Stimulated activated CD8-positive, alpha-beta memory T cell treated with anti-CD3 and anti-CD28 coated beads, Interleukin-7, amount 100 ng/mL, for 1 hour (primary cell): ENCODE measurements at regions not wholly inside any gene's neighbourhood (a gene's known extent, or its start where the extent isn't known, plus 50 kb on each side); places are given as distances from the start of the nearest gene placed in this dataset.

Experiments
- DNase-seq, 2 donors: peaks; one replicate each; pipeline ENCODE4 v3.0.0-alpha.2; 2020; ENCODE audit warnings: low read depth in 2 of 2

DNA sequence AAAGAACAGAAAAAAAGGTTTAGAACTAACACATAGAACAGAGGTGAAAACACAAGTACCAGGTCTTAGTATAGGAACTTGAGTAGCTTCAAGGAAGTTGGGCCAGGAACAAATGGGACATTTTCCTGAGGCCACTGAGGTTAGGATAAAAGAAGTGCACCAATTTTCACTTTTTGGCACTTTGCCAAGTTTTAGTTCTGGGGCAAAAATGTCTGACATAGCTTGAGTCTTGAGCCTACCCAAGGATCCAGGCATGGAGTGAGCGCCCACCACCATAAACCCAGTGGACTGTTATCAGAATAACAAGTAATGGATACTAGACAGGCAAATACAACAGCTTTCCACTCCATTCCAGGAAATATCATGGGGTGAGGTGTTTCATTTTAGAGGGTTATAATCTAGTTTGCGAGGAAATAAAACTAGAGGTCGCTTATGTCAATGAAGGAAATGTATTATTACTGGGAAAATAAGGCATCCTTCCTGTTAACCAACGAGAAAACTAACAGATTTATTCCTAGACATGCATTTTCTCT is 199.7 kb upstream of the HMGA2 start:
- DNase-seq, result no peak

DNA sequence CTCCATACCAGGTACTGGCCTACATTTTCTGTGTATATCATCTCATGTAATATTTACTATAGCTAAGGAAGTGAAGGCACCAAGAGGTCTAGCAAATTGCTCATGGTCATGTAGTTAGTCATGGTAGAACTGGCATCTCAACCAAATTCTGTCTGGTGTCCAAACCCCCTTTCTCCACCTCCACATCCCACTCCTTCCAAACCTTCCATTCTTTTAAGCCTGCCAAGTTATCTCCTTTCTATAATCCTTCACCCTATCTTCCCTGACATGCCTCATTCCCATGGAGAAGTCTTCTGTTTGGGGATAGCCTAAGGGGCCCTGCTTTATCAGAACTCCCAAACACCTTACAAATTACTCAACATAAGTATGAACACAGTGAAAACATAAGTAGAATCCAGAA is 196.2 kb upstream of the HMGA2 start:
- DNase-seq, result no peak

DNA sequence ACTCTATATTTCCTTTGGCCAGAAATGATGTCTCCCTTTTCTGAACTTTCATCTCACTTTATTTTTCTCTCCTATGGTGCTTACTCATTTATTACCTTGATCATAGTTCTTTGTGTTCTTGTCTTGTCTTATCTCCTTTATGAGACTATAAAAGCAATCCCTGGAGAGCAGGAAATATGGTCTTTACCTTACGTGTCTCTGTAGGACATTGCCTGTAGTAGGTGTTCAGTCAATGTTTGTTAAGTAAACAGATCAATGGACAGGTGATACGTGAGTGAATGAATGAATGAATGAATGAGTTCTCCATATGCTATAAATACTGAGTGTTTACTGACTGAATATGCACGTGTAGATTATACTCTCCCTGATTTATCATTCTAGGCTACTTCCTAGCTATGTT is 193.7 kb upstream of the HMGA2 start:
- no peak for DNase-seq

DNA sequence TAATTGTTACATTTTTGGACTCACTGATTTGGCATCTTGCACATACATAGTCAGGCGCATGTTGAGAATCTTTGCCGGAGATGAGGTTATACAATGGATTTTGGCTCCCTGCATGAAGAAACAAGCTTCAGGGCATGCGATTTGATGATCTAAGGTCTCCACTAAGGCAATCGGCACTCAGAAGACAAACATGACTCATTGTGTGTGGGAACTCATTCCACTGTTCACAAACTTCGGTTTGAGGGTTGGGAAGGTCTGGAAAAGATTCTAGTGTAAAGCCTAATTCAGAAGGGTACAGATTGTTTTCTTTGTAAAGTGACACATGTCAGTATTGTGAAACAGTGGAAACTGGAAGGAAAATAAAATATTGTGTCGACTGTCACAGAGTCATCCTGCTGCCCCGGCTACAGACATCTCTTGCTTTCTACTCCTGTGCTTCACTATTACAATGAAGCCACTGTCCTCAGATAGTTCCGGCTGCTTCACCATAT is 192.6 kb upstream of the HMGA2 start:
- DNase-seq, result no peak

DNA sequence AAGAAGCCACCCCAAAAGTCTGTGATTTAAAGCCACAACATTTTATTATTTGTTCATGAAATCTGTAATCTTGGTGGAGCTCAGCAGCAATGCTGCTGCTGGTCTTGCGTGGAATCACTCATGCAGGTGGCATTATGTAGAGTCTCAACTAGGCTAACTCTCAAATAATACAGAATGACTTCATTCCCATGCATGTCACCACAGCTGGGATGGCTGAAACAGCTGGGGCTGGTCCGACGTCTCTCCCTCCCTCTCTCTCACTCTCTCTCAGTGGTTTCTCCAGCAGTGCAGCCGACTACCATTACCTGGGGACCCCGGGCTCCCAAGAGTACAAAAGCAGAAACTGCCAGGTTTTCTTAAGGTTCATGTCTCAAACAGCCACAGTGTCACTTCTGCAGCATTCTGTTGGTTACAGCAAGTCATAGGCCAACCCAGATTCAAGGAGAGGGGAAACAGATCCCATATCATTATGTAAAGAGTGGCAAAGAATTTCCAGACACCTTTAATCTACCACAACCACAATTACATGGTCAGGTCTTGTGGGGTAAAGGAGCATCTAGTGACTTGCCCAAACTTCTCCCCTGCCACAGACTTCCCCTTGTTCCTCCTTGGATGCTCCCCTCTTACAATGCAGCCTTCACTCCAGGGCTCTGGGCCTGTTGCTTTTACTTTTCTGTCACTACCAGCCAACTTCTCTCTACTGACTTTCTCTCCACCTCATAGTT is 192.0 kb upstream of the HMGA2 start:
- no peak for DNase-seq

DNA sequence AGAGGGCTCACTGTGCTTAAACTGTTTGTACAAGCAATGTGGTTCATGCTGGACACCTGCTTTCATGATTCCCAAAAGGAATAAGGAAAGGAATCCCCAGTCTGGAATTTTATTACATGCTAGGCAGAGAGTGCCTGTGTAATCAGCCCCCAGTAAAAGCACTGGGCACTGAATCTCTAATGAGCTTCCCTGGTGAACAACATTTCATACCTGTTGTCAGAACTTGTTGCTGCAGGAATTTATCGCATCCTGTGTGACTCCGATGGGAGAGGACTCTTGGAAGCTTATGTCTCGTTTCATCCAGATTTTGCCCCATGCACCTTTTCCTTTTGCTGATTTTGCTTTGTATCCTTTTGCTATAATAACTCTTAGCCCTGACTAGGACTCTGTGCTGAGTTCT is 190.2 kb upstream of the HMGA2 start:
- no peak for DNase-seq

DNA sequence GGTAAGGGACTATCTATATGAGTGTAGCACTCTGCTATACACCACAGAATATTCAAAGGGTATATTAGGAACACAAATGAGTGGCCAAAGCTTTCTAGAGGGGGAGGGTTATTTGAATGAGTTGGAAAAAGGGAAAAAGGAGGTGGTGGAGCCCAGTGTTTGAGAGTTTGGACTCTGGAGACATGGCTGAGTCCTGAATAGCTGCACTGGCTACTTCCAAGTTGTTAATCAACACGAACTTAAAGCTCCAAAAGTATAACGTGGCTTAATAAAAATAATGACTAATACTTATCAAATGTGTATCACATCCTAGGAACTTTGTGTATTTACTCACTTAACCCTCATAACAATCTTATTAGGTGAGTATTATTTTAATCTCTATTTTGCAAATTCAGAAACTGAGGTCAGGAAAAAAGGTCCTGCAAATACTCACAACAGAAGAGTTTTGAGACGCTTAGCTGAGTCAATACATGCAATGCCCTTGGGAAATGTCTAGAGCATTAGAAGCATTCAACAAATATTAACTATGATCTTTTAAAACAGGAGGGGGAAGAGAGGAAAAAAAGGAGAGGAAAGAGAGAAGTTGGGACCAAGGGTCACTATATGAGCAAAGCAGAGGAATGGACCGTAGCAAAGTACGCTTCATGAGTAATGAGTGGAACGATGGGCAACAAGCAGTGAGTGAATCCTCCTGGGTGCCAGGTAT is 189.5 kb upstream of the HMGA2 start:
- DNase-seq, result no peak

DNA sequence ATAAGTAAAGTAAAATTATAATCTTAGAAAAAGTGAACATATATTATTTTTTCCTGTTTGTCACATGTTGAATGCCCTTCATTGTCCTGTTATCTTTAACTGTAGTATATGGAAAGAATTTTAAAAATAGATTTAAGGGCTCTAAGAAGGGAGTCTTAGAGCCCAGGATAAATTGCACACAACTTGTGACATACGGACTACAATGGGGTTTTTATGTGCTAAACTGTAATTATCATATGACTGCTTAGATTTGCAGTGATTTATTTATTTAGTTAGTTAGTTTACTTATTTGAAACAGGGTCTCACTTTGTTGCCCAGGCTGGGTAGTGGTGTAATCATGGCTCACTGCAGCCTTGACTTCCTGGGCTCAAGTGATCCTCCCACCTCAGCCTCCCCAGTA is 187.8 kb upstream of the HMGA2 start:
- no peak for DNase-seq

DNA sequence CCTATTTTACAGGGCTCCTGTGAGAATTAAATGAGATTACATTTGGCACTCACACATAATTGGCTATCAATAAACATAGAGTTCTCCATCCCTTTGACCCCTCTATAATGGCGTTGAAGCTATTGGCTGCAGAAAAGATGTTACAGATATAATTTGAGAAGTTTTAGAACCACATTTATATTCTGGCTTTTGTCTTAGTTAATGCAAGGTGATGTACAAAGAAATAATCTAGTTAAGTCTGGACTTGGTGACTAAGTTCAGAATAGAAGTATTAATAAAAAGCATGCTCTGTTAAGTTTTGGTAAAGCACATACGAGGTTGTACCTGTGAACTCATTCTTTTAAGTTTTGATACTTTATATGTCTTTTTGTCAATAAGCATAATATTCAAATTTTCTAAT is 187.1 kb upstream of the HMGA2 start:
- DNase-seq, result no peak

DNA sequence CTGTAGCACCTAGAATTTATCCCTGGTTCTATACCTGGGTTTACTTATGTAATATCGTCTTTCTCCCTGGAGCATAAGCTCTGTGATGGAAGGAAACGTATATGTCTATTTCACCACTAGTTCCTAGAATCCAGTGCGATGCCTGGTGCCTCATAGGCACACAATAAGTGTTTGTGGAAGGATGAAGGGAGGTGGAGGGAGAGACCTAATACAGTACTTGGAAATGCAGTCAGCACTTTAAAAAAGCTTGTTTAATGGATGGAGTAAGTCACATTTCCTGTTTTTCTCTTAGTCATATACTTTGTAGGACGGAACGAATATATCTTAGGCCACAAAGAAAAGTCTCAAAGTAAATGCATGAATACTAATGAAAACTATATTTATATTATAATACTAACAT is 186.5 kb upstream of the HMGA2 start:
- no peak for DNase-seq

DNA sequence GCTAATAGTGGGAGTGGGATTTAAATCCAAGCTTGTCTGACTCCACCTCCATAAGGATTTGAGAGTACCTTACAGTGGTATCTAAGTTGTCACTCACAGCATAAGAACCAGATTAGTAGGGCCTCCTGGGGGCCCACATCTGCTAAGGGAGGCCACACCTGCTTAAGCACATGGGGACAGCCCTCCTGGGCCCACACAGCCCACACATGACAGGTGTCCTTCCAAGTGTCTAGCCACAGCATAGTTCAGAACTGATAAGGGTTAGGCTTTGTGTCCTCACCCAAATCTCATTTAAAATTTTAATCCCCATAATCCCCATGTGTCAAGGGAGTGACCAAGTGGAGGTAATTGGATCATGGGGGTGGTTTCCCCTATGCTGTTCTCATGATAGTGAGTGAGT is 186.0 kb upstream of the HMGA2 start:
- no peak for DNase-seq

DNA sequence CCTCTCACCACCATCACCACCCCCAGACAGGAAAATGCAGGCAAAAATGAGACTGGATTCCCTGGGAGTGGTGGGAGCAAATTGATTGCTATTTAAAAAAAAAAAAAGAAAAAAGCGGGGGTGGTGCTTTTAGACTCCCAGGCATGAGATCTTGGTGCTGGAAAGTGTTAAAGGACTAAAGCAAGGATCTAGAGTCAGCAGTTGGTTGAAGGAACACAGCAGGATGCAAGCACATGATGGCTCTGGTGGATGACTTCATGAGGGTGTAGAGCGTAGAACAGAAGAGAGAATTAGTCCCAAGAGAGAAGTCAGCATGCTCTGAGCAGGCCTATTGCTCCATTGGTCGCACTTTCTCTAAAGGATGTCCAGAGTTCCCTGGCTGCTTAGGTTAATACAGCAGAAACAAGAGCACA is 183.8 kb upstream of the HMGA2 start:
- no peak for DNase-seq

DNA sequence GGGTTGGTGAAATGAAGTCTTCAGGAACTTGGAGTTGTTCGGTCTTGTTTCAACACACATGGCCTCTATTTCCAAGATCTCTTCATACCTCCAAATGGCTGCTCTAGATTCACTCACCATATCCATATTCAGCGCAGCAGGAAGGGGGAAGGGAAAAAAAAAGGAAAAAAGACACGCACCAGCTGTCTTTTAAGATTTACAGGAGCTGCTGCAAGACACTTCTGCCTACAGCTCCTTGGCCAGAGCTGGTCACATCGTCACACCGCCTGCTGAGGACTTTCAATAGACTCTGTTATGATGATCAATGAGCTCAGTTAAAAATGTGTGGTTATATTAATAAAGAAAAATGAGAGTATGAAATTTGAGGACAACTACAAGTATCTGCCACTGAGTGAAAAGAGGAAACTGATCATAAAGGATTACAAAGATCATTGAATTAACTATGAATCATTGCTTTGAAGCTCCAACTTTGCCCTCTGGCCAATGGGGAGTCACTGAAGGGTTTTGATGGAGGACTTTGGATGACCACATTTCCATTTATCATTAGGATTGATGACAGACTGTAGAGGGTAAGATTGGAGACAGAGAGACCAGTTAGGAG is 182.1 kb upstream of the HMGA2 start:
- DNase-seq, result no peak

DNA sequence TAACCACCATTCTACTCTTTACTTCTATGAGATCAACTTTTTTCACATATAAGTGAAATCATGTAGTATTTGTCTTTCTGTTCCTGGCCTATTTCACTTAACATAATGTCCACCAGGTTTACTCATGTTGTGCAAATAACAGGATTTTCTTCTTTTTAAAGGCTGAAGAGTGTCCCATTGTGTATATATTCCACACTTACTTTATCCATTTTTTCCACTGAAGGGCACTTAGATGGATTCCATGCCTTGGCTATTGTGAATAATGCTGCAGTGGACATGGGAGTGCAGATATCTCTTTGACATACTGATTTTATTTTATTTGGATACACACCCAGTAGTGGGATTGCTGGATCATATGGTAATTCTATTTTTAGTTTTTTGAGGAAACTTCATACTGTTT is 181.1 kb upstream of the HMGA2 start:
- DNase-seq, result no peak

DNA sequence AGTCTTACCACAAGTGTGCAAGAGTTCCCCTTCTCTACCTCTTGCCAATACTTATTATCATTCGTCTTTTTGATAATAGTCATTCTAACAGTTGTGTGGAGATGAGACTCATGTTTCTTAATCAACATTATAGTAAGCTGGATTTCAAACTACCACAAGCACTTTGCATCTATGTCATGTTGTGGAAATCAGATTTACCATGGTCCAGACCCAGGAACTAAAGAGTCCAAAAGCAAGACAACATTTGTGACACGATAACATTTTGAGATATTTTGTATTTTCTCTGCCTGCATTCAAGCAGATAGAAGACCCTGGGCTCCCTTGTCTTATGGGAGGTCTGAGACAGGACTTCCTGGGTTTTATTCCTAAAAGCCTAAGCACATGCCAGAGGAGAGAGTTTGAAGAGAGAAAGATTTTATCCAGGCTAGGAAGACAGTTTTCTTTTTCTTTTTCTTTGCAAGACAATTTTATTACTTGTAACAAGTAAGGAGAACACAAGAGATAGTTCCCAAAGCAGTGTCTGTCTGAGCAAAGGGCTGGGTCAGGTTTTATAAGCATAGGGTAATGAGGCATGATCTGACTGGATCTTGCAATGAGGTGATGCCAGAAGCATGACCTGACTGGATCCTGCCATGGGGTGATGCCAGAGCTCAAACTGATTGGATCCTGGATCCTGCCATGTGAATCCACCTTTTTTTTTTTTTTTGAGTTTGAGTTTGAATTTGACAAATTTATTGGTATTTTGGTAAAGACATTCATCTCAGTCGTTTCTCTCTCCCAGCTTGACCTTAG is 180.5 kb upstream of the HMGA2 start:
- DNase-seq, result no peak

DNA sequence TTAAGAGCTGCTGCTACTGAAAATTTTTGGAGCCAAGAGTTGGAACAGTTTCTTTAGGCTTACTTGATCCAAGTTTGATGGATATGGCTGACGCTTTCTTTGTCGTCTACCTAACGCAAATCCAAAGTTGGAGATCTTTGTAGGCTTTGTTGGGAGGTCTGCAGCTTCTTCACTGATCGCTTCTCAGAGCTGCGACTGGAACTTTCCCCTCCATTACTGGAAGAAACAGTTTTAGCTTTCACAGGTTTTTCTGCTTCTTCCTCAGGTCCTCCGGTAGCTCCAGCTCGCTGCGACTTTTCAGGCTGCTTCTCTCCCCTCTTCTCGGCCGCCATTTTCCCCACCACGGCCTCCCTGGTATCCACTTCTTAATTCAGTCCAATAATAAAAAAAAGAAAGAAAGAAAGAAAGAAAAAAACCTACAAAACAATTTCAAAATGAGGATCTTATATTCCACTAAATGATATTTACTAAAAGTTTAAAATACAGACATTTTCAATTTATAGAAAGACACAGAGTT is 178.1 kb upstream of the HMGA2 start:
- DNase-seq, result no peak

DNA sequence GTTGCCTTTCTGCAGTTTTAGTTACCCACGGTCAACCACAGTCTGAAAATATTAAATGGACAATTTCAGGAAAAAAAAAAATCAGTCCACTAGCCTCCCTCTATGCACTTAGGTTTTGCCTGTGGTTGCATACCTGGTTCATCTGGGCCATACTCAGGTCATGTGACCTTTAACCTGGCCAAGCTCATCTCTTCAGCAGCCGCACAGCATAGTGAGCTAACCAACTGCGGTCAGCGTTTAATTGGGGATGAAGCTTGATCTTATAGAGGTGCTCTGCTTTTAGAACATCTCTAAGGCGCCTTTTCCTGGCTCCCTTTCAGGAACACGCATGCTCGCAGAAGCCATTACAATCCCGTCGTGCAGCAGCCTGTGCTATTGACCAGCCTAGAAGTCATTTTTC is 177.2 kb upstream of the HMGA2 start:
- DNase-seq, result no peak

DNA sequence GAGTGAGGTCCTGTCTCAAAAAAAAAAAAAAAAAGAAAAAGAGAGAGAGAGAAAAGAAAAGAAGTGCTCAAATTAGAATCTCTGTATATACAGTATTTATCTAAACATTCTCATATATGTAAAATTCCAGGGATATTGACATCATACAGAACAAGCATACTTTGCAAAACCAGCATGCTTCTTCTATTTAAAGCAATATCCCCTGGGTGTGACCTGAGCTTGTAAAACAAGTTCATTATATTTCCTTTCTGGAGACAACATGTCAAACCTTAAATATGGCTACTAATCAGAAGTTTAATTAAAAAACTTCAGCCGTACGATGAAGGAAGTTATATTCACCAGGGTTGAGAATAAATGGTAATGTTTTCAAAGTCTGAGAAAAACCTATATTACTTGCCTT is 175.8 kb upstream of the HMGA2 start:
- no peak for DNase-seq

DNA sequence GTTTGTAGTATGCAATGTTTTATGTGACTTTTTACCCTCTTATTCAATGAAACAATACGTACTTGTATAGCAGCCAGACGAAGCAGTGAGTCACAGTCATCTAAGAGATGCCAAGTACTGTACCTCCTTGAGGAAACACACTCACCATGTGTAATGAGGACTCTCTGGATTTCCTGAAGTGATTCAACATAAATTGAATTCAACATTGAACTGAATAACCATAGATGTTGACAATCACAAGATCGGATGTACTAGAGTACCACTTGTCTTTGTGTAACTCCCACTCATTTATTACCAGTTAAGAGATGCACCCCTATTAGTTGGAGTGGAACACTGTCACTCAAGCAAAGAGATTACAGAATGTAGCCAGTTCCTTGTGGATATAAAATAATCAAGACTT is 175.2 kb upstream of the HMGA2 start:
- no peak for DNase-seq

DNA sequence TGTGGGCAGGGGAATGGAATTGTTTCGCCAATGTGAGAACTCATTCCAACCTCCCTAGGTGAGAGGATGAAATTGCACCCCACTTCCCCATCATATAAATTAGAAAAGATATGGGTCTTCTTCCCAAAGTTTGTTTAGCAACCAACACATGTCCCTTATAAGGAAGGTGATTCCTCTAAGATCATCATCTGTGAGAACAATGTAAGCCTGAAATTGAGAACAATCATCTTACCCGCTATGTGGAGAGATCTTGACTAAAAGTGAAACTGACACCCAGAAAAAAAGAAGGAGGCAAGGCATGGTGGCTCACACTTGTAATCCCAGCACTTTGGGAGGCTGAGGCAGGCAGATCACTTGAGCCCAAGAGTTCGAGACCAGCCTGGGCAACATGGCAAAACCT is 173.2 kb upstream of the HMGA2 start:
- DNase-seq, result no peak

DNA sequence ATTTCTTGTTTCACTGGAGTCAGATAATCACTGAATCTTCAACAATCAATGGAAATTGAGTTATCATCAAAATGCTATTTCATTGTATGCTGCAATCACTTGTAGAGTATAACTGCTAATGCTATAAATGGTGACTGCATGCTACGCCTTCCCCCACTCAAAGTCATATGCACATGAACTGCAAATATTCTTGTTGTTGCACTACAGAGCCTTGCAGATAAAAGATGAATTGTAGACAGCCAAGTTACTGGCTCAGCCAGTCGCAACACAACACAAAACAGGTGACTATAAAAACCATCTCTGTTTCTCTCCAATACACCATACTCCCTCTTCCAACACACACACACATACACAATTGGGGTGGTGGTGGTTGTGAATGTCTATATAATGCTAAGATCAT is 171.0 kb upstream of the HMGA2 start:
- DNase-seq, result no peak
